HK-2 (cell line): ENCODE measurements at regions not wholly inside any gene's neighbourhood (a gene's known extent, or its start where the extent isn't known, plus 50 kb on each side); places are given as distances from the start of the nearest gene placed in this dataset.
A peak's percentile ranks its signal among the peaks of the same experiment; 100 is the strongest.

ENCODE experiments used
- DNase-seq: peaks from one replicate; pipeline ENCODE4 v3.0.0-alpha.2; 2018; ENCODE audit not compliant: unreplicated experiment

- no peak for DNase-seq
Observed at GRCh38 chr10:110413903-110414547, 83.7 kb upstream of the DUSP5 start.

GRCh38 chr10:110414548-110415309 is 83.0 kb upstream of the DUSP5 start:
- peak; percentile 93 for DNase-seq

- DNase-seq, result no peak
Observed at GRCh38 chr10:110415809-110416208, 81.9 kb upstream of the DUSP5 start.

GRCh38 chr10:110416776-110417711 is 80.7 kb upstream of the DUSP5 start:
- no peak for DNase-seq

- DNase-seq, result no peak
Observed at GRCh38 chr10:110418218-110418617, 79.5 kb upstream of the DUSP5 start.

- no peak for DNase-seq
Observed at GRCh38 chr10:110419265-110419664, 78.4 kb upstream of the DUSP5 start.

- no peak for DNase-seq
Observed at GRCh38 chr10:110420401-110421193, 77.1 kb upstream of the DUSP5 start.

GRCh38 chr10:110421512-110422138 is 76.1 kb upstream of the DUSP5 start:
- DNase-seq, result no peak

GRCh38 chr10:110422548-110422947 is 75.2 kb upstream of the DUSP5 start:
- DNase-seq, result no peak

- no peak for DNase-seq
Observed at GRCh38 chr10:110423650-110424049, 74.1 kb upstream of the DUSP5 start.

- DNase-seq, result peak; percentile 77
Observed at GRCh38 chr10:110425684-110426293, 71.9 kb upstream of the DUSP5 start.

GRCh38 chr10:110426294-110427181 is 71.2 kb upstream of the DUSP5 start:
- DNase-seq, result no peak

GRCh38 chr10:110429301-110429700 is 68.4 kb upstream of the DUSP5 start:
- no peak for DNase-seq

GRCh38 chr10:110430340-110431273 is 67.1 kb upstream of the DUSP5 start:
- DNase-seq, result no peak

GRCh38 chr10:110431659-110432058 is 66.0 kb upstream of the DUSP5 start:
- no peak for DNase-seq

- no peak for DNase-seq
Observed at GRCh38 chr10:110432084-110432483, 65.6 kb upstream of the DUSP5 start.

- no peak for DNase-seq
Observed at GRCh38 chr10:110432814-110433565, 64.7 kb upstream of the DUSP5 start.

GRCh38 chr10:110433740-110434139 is 64.0 kb upstream of the DUSP5 start:
- no peak for DNase-seq
